Lower leg skin (tissue), 3 donors: ENCODE measurements at regions not wholly inside any gene's neighbourhood (a gene's known extent, or its start where the extent isn't known, plus 50 kb on each side); places are given as distances from the start of the nearest gene placed in this dataset.

Source experiments
- CTCF ChIP-seq, 3 donors: fragments of 450-650 bp; IDR thresholded peaks; one replicate each; pipeline ENCODE4 v1.5.1; 2016; ENCODE audit warnings: antibody characterized with exemption in 3 of 3, mild to moderate bottlenecking in 3 of 3, moderate library complexity in 2 of 3
- POLR2A ChIP-seq, 2 donors: fragments of 450-650 bp; IDR thresholded peaks; one replicate each; pipeline ENCODE4 v1.6.1; 2016 to 2017; ENCODE audit warnings: antibody characterized with exemption in 2 of 2, mild to moderate bottlenecking in 1 of 2, moderate library complexity in 1 of 2

- TF ChIP-seq CTCF (IDR thresholded peaks at IDR 0.05) = no peak
- no peak for TF ChIP-seq POLR2A (IDR thresholded peaks at IDR 0.05)
Observed at GRCh38 chr13:65353951-65354350, 1876.2 kb downstream of the PCDH9 start.
